SU-DHL-6 (cell line): ENCODE measurements at regions not wholly inside any gene's neighbourhood (a gene's known extent, or its start where the extent isn't known, plus 50 kb on each side); places are given as distances from the start of the nearest gene placed in this dataset.

Source experiments
- EZH2phosphoT487 ChIP-seq: fragments of 200-600 bp; sonication (generic), shearing (Covaris generic); conservative IDR thresholded peaks from 2 replicates; pipeline ENCODE4 v1.6.1; 2018; ENCODE audit warnings: mild to moderate bottlenecking, antibody characterized with exemption, low read length, moderate library complexity, mixed read lengths
- TF ChIP-seq, protein P1 (sequence below): fragments of 200-600 bp; sonication (generic); IDR thresholded peaks from one replicate; pipeline ENCODE4 v1.5.1; 2017; ENCODE audit warnings: antibody characterized with exemption, mild to moderate bottlenecking, low read length, moderate library complexity; ENCODE audit not compliant: insufficient read depth, poor library complexity, severe bottlenecking

GRCh38 chr21:33127868-33128242, 57.9 kb downstream of the OLIG1 start:
- TF ChIP-seq, protein P1, sequence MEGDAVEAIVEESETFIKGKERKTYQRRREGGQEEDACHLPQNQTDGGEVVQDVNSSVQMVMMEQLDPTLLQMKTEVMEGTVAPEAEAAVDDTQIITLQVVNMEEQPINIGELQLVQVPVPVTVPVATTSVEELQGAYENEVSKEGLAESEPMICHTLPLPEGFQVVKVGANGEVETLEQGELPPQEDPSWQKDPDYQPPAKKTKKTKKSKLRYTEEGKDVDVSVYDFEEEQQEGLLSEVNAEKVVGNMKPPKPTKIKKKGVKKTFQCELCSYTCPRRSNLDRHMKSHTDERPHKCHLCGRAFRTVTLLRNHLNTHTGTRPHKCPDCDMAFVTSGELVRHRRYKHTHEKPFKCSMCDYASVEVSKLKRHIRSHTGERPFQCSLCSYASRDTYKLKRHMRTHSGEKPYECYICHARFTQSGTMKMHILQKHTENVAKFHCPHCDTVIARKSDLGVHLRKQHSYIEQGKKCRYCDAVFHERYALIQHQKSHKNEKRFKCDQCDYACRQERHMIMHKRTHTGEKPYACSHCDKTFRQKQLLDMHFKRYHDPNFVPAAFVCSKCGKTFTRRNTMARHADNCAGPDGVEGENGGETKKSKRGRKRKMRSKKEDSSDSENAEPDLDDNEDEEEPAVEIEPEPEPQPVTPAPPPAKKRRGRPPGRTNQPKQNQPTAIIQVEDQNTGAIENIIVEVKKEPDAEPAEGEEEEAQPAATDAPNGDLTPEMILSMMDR = no peak
- TF ChIP-seq EZH2phosphoT487 = no peak
